GM19351 (cell line): ENCODE measurements at regions not wholly inside any gene's neighbourhood (a gene's known extent, or its start where the extent isn't known, plus 50 kb on each side); places are given as distances from the start of the nearest gene placed in this dataset.
"Not testable (repeated sequence)": the region's sequence is repeated elsewhere in the genome, so short reads cannot be mapped to it uniquely, and the experiment has no call there.

Source experiments
- ATAC-seq: cut with Tn5 transposase; IDR thresholded peaks from one replicate; pipeline ENCODE4 v1.9.1; 2021; ENCODE audit warnings: mild to moderate bottlenecking, moderate library complexity; ENCODE audit not compliant: unreplicated experiment

DNA sequence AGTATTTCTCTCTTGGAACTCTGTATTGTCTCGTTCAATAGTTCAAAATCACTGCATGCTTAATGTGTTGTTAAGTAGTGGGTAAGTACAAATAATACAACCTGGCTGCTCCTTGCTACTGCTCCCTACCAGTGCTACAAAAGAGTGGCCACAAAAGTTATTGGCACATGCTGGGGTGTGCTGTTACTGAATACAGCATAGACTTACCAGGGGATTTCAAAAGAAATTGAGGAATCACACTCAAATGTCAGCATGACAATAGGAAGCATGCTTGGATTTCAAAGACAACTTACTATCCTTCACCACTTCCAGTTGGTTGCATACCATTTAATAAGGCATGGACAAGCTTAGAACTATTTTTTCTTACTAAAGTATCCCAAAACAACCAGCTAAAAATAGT is 1041.3 kb upstream of the SPRY2 start:
- ATAC-seq = no peak

DNA sequence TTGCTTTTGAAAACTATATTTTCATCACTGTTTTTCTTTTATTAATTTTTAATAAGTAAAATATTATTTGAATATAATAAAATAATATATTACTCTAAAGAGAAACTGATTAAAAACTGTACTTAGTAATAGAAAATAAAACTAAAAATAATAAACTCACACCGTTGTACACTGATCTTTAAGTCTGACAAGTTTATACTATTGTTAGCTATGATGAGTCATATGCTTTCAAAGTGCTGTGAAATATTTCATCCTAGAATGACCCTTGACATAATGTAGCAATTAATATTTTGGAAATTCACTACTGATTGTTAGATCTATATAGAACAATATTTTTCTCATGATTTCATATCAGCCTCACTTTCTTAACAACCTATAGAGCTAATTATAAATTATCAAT is 1040.6 kb upstream of the SPRY2 start:
- ATAC-seq = no peak

DNA sequence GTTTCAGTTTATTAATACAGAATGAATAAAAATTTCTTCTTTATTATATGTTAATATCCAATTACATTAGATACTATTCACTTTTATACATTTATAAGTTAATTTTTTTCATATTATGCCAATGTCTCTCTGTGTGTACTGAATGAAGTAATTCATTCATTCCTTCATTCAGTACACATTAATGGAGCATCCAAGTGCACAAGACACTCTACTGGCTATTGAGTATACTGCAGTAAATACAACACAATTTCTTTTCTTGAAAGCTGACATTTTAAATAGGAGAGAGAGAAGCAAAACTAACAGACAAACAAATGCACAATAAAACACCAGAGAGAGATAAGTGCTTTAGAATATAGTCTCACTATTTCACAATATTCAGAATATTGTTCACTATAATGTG is 1038.3 kb upstream of the SPRY2 start:
- ATAC-seq = no peak

DNA sequence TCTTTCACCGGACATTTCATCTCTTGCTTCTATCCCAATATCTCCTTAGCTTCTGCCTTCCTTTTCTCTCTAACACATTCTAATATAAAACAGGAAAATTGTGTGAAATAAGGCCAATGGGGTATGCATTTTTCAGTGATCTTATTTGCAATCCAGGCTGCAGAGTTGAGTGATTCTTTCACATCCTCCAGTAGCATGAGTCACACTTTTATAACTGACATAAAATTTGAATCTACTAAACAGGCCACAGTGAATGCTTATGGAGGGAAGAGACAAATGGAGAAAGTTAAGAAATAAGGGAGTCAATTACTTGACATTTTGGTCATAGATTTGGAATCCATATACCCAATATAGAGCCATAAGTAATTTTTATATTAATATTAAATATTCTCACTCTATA is 1037.0 kb upstream of the SPRY2 start:
- ATAC-seq = no peak

DNA sequence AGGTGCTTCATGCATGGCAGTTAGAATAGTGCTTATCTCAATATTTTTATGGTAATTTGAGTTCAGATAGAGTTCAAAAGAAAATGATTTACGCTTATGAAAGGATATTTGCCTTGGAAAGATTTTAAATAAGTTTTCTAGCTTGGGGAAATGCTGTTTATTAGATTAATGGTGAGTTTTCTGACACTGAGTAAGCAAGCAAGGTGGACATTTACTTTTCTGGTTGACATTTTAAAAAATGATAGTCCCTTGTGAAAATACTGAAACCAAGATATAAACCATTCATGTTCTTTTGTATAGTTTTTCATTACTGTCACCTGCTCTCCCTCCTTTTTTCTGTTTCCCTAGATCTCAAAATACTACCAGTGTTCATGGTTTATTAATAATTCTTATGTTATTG is 1034.8 kb upstream of the SPRY2 start:
- no peak for ATAC-seq

DNA sequence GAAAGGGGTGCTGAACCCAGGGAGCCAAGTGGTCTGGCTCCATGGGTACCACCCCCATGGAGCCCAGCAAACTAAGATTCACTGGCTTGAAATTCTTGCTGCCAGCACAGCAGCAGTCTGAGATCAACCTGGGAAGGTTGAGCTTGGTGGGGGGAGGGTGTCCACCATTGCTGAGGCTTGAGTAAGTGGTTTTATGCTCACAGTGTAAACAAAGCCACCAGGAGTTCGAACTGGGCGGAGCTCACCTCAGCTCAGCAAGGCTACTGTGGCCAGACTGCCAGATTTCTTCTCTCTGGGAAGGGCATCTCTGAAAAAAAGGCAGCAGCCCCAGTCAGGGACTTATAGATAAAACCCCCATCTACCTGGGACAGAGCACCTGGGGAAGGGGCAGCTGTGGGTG is 1021.8 kb upstream of the SPRY2 start:
- ATAC-seq = not testable (repeated sequence)

DNA sequence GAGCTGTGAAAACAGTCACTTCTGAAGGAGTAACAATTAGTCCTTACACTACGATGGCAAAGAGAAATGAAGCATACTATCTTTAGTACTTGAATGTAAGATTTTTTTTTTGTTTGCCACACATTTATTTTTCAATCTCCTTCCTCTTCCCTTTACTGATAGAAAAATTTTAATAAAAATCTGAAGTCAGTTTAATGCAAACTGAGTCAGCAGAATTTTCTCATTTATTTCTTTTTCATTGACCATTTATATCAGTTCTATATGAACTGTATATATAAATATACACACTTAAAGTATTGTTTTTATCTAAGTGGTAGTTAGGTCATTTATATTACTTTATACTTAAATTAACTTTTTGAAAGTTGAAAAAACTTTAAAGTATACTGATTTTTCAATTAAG is 1009.1 kb upstream of the SPRY2 start:
- ATAC-seq = no peak

DNA sequence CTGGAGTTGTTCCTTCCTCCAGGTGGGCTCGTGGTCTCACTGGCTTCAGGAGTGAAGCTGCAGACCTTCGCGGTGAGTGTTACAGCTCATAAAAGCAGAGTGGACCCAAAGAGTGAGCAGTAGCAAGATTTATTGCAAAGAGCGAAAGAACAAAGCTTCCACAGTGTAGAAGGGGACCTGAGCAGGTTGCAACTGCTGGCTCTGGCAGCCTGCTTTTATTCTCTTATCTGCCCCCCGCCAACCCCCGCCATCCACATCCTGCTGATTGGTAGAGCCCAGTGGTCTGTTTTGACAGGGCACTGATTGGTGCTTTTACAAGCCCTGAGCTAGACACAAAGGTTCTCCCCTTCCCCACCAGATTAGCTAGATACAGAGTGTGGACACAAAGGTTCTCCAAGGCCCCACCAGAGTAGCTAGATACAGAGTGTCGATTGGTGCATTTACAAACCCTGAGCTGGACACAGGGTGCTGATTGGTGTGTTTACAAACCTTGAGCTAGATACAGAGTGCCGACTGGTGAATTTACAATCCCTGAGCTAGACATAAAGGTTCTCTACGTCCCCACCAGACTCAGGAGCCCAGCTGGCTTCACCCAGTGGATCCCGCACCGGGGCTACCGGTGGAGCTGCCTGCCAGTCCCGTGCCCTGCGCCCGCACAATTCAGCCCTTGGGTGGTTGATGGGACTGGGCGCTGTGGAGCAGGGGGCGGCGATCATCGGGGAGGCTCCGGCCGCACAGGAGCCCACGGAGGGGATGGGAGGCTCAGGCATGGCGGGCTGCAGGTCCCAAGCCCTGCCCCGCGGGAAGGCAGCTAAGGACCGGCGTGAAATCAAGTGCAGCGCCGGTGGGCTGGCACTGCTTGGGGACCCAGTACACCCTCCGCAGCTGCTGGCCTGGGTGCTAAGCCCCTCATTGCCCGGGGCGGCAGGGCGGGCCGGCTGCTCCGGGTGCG is 999.5 kb upstream of the SPRY2 start:
- not testable (repeated sequence) for ATAC-seq

DNA sequence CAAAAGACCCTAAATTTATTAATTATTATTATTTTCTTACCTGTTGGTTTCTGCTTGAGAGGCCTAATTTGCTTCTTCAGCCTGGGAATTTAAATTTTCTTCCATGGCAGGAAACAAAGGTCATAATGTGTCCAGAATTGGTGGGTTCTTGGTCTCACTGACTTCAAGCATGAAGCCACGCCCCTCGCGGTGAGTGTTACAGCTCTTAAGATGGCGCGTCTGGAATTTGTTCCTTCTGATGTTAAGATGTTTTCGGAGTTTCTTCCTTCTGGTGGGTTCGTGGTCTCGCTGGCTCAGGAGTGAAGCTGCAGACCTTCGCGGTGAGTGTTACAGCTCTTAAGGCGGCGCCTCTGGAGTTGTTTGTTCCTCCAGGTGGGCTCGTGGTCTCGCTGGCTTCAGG is 998.7 kb upstream of the SPRY2 start:
- ATAC-seq = not testable (repeated sequence)

DNA sequence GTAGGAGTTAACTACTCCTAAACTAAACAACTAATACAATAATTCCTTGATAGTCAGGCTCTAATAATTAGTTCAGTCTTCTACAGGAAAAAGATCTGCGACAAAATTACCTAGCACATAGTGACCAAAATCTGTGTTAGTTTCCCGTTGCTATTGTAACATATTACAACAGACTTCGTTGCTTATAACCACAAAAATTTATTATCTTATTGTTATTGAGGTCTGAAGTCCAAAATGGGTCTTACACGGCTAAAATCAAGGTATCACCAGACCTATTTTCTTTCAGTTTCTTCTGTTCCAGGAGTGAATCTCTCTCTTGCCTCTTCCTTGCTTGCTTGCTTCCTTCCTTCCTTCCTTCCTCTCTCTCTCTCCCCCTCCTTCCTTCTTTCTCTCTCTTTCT is 993.6 kb upstream of the SPRY2 start:
- ATAC-seq = no peak

DNA sequence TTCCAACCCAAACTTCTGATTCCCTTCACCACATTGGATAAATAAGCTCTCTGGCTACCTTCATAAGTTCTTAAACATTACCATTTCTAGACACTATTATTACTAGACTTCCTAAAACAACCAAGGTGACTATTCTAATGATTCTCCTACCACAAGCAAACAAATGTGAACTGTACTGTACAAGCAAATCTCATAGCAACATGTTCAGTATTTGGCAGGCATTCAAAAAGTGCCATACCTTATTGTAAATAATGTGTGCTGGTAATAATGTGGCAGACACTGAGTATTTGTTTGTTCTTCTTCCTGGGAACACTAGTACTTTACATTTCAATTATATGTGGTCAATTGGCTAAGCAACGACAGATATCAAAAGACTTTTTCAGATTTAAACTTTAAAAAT is 986.0 kb upstream of the SPRY2 start:
- ATAC-seq = no peak

DNA sequence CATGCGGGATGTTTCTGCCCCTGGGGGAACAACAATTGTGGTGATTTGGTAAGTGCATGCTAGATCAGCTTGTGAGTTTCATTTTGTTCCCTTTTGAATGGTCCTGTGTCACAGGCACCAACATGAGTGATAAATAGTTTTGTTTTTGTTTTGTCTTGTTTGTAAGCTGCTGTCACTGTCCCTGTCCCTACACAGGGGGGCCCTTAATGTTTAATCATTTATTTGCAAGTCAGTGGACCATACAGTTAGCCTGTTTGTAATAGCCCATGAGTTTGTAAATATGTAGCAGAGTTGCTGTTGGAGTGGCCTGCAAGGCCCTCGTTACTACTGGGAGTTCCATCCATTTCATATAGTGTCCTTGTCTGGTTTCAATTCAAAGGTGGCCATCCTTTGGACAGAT is 979.6 kb upstream of the SPRY2 start:
- no peak for ATAC-seq

DNA sequence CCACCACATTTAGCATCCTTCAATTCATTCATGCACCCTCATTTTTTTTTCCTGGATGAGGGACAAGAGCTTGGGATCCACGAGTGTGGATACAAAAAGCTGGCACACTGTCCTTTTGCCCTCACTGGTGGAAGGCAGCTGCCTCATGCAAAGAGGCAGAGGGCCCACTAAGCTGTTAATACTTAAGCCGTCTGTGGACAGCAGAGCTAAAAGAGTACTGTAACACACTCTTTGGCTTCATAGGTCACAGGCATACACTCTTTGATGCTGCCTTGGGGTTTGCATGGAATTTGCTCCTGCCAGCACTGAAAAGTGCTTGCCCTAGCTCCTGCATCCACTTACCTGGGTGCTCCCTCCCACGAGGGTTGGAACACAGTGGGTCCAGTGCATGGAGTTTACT is 978.4 kb upstream of the SPRY2 start:
- ATAC-seq = no peak

DNA sequence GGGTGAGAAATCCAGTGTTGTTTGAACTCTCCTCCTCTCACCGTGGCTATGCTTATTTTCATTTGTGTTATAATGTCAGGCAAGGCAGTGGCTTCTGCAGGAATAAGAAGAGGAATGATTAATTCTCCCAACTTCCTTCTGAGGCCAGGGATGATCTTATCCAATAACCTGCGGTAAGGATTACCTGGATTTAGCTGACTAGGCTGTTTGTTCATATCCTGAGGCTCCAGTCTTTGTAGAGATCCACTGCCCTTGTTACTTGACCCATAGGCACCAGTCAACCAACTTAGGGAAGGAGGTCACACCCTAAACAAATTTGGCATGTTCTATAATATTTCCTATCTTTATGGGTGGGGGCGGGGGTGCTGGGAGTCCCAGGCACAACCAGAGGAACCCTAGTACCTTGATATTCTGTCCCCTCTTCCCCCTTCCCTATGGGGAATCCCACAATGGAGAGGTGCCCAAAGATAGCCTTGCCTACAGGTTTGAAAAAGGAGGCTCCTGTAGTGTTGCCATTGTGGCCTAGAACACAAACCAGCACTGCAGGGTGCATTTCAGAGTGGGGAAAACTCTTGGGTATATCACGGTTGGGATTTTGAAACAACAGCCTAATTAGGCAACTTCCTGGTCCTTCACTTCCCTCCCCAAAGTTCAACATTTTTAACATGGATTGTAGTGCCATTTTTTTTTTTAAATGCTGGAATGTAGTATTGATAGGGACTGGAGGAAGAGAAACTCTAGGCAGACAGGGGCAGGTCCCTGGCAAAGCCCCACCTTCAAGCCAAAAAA is 977.5 kb upstream of the SPRY2 start:
- no peak for ATAC-seq

DNA sequence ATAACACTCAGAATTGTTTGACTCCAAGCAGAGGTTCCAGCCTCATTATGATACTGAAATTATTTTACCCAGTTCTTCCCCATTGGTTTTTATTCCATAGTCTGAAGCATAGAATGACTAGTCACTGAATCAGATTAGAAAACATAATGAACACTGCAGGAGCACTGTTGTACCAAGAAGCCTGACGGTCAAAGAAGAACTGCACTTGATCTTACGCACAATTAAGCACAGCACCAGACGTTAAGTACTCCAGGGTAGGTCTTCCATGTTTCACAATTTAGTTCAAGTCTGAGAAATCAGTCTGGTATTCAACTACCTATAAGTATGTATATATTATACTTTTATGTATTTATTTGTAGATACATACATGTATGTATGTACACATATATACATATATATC is 973.5 kb upstream of the SPRY2 start:
- no peak for ATAC-seq

DNA sequence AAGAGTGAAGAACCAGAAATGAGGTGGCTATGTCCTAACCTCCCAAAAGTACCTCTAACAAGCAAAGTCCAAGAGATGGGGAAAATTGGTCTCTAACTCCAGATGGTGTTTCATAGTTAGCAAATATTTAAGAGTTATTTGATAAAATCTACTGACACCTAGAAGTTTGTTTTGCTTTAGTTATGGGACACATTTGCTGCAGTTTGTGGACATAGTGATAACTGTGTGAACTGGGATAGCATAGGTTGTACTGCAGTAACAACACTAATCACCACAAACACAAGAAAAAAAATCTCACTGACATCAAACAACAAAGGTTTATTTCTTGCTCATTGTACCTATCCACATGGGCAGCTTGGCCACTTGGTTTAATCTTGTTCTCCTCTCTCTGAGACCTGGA is 965.0 kb upstream of the SPRY2 start:
- no peak for ATAC-seq

DNA sequence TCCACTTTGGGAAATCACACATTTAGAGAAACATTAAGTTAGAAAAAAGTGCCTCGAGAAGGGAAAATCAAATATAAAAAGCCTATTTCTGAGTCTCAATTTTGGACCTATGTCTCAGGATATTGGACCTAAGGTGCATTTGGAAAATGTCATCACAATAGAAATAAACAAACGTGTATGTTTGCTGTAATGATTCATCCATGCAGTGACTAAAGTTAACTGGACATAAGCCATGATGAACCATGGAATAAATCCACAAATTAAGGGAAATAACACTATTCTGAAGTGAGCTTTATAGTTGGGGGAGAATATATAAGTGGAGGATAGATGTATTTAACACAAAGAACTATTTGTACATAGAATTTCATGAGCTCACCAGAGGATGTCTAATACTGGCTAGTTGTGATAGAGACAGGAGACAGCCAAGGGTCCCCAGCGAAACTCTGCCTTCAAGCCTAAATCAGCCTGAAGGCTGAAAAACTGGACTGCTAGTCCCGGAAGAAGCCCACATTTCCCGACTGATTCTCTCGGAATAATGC is 963.3 kb upstream of the SPRY2 start:
- ATAC-seq = no peak

DNA sequence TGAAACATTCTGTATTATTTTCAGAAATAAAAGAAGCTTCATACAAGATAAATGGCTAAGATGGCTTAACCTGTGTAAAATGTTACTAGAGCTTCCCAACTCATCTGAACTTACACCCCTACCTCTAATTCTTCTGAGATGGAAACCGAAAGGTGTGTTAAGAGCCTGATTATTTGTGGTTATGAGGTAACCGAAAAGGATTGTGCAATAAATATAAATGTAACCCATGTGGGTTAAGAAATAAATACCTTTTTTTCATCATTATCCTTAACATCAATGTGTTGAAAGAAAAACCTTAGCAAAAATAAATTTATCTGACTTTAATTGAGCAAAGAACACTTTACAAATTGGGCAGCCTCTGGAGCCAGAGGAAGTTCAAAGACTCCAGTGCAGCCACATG is 961.8 kb upstream of the SPRY2 start:
- ATAC-seq = no peak

DNA sequence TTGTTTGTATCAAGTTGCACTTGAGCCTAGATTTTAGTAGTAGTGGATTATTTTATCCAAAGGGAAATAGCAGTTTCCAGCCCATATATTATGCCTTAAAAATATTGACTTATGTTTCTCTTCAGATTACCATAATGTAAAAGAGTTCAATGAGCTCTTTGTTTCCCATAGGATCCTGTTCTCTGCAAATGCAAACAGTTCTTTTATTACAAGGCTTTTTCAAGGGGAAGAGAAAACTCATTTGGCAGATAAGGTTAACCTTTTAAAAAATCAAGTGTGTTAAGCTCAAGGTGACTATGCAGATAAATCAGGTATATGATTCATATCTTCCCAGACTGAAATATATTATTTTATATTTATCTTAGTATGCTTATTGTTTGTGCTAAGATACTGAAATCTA is 961.2 kb upstream of the SPRY2 start:
- no peak for ATAC-seq

DNA sequence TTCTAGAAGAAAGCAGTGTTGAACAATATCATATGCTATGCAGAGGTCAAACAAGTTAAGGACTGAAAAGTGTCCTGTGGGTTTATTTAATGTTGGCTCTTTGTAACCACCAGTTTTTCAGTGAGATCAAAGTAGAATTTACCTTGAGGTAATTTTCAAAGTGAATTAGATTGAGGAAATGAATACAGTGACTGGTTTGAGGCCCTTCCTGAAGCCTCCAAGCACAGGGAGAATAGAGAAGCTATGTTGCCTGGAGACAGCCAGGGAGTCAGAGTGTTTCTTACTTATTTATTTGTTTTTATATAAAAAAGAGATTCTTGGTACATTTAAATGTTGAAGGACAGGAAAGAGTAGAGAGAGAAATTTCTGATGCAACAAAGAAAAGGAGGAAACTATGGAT is 954.3 kb upstream of the SPRY2 start:
- no peak for ATAC-seq

DNA sequence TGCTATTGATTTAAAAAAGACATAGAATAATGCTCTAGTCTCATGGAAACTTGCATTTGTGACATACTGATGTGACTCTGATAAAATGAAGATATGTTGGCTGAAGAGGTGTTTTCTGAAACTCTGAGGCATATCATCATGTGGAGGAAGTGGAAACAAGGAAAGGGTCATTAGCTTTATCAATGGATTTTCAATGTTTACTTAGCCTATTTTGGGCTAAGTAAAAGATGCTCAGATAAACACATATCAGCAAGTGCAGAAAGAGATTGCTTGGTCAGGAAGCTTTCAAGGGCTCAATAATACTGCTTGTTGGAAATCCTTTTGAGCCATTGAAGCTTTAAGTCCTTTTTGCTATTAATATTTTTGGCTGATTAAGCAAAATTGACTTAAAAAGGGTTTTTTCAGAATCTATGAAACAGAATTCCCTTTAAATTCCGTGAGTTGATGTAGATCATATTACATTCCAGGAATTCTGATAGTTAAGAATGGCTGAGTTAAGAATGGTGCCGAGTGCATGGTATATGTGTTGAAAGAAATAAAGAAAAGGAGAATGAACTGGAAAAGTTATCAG is 952.8 kb upstream of the SPRY2 start:
- no peak for ATAC-seq

DNA sequence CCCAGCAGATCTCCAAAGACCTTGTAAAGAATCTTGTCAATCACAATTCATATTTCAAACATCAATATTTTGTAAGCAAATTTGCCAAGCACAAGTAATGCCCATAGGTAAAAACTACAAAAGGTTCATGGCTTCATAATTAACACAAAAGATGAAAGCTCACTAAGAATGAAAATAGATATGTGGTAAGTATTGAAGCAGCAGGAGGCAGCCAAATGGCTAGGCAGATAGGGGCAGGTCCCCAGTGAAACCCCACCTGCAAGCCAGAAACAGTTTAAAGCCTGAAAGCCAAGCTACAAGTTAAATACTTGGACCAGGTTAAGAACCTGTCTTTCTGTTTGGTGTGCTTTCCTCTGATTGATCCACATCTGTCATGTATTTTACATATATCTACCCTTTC is 942.6 kb upstream of the SPRY2 start:
- no peak for ATAC-seq
